ENCODE measurements at regions not wholly inside any gene's neighbourhood (a gene's known extent, or its start where the extent isn't known, plus 50 kb on each side); places are given as distances from the start of the nearest gene placed in this dataset.
"Not testable (repeated sequence)": the region's sequence is repeated elsewhere in the genome, so short reads cannot be mapped to it uniquely, and the experiment has no call there.

GRCh38 chr4:115178687-115179086, 65.3 kb upstream of the NDST4 start:
- TF ChIP-seq TAF1 (IDR thresholded peaks at IDR 0.05; ENCODE audit: borderline replicate concordance, low read depth, low read length); CTCF (IDR thresholded peaks at IDR 0.05); FOXM1 (IDR thresholded peaks at IDR 0.05; ENCODE audit: low read depth); MAX (IDR thresholded peaks at IDR 0.05; ENCODE audit: low read depth); GABPA (IDR thresholded peaks at IDR 0.05; ENCODE audit: low read depth); PBX3 (IDR thresholded peaks at IDR 0.05); USF2 (IDR thresholded peaks at IDR 0.05; ENCODE audit: borderline replicate concordance, low read depth, low read length); EZH2phosphoT487 (IDR thresholded peaks at IDR 0.05; ENCODE audit: borderline replicate concordance, low read depth); JUND (IDR thresholded peaks at IDR 0.05); FOXJ3 (CRISPR knock-in tag; IDR thresholded peaks at IDR 0.05); EP300 (IDR thresholded peaks at IDR 0.05; ENCODE audit: borderline replicate concordance in 1 of 2, low read depth in 1 of 2, low read length in 1 of 2); POLR2AphosphoS5 (IDR thresholded peaks at IDR 0.05; ENCODE audit: low read depth, low read length); RFX5 (IDR thresholded peaks at IDR 0.05; ENCODE audit: low read length); IRF3 (IDR thresholded peaks at IDR 0.05; ENCODE audit: low read depth, low read length): not testable (repeated sequence)
